Ovary (tissue), 3 donors: ENCODE measurements at regions not wholly inside any gene's neighbourhood (a gene's known extent, or its start where the extent isn't known, plus 50 kb on each side); places are given as distances from the start of the nearest gene placed in this dataset.
A peak's percentile ranks its signal among the peaks of the same experiment; 100 is the strongest.

Experiments
- EP300 ChIP-seq: sonication (generic); formaldehyde crosslinking; IDR thresholded peaks from one replicate; pipeline ENCODE4 v1.6.1; 2017; ENCODE audit warnings: antibody characterized with exemption
- POLR2A ChIP-seq: fragments of 450-650 bp; IDR thresholded peaks from one replicate; pipeline ENCODE4 v1.6.1; 2017; ENCODE audit warnings: antibody characterized with exemption, mild to moderate bottlenecking, moderate library complexity
- TF ChIP-seq, protein P1 (sequence below), 3 donors: fragments of 450-650 bp in 2 of 3; fragments of 200-600 bp in 1 of 3; IDR thresholded peaks; one replicate each; pipeline versions ENCODE4 v1.5.1 to v1.8.0; 2016 to 2022; ENCODE audit warnings: antibody characterized with exemption in 3 of 3, mild to moderate bottlenecking in 1 of 3
- donor health status: DM: no; HTN: no; CAD: no.

DNA sequence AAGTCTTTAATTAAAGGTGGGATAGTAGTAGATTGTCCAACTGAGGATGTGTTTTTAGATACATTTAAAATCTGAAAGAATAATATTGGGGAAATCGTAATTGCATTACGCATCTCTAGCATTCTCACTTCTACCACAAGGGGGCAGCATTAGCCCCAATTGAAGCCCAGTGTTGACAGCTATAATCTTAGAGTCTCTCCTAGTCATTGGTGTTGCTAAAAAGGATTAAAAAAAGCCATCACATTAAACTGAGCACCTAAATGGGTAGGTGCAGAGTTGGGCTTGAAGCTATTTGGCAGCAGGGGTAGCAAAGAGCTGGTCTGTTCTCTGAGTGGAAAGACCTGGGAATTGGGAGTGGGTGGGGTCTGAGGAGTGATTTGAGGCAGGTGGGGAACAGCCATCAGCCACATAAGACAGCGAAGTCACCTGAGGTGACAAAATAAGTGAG lies 177.2 kb downstream of the OSTF1 start:
- TF ChIP-seq, protein P1, sequence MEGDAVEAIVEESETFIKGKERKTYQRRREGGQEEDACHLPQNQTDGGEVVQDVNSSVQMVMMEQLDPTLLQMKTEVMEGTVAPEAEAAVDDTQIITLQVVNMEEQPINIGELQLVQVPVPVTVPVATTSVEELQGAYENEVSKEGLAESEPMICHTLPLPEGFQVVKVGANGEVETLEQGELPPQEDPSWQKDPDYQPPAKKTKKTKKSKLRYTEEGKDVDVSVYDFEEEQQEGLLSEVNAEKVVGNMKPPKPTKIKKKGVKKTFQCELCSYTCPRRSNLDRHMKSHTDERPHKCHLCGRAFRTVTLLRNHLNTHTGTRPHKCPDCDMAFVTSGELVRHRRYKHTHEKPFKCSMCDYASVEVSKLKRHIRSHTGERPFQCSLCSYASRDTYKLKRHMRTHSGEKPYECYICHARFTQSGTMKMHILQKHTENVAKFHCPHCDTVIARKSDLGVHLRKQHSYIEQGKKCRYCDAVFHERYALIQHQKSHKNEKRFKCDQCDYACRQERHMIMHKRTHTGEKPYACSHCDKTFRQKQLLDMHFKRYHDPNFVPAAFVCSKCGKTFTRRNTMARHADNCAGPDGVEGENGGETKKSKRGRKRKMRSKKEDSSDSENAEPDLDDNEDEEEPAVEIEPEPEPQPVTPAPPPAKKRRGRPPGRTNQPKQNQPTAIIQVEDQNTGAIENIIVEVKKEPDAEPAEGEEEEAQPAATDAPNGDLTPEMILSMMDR (IDR thresholded peaks at IDR 0.05) = peak; percentile 80 to 82 (median 81)
- TF ChIP-seq EP300 = no peak
- TF ChIP-seq POLR2A = no peak
